Fibroblast of lung (primary cell): ENCODE measurements at regions not wholly inside any gene's neighbourhood (a gene's known extent, or its start where the extent isn't known, plus 50 kb on each side); places are given as distances from the start of the nearest gene placed in this dataset.
"Not testable (repeated sequence)": the region's sequence is repeated elsewhere in the genome, so short reads cannot be mapped to it uniquely, and the experiment has no call there.

ENCODE experiments used
- DNase-seq, 2 donors: peaks; one replicate each; pipeline versions ENCODE4 v3.0.0 to v3.0.0-alpha.2; 2010; ENCODE audit warnings: low read depth in 2 of 2
- H2AFZ ChIP-seq: 2 replicates; pipeline ENCODE4 v1.5.1; 2012; ENCODE audit warnings: low read length, control low read depth, inconsistent platforms
- H3K27ac ChIP-seq: 2 replicates; pipeline ENCODE4 v1.5.1; 2011; ENCODE audit warnings: low read length, control low read depth; ENCODE audit not compliant: insufficient read depth
- H3K27me3 ChIP-seq: 2 replicates; pipeline ENCODE4 v1.5.1; 2011; ENCODE audit warnings: mild to moderate bottlenecking, low read length; ENCODE audit not compliant: control insufficient read depth, insufficient read depth
- H3K36me3 ChIP-seq: 2 replicates; pipeline ENCODE4 v1.5.1; 2011; ENCODE audit warnings: low read length; ENCODE audit not compliant: control insufficient read depth, insufficient read depth
- H3K4me1 ChIP-seq: 2 replicates; pipeline ENCODE4 v1.5.1; 2011; ENCODE audit warnings: low read length; ENCODE audit not compliant: control insufficient read depth, insufficient read depth; ENCODE audit errors: extremely low read depth
- H3K4me2 ChIP-seq: 2 replicates; pipeline ENCODE4 v1.5.1; 2011; ENCODE audit warnings: low read length, control low read depth; ENCODE audit not compliant: insufficient read depth; ENCODE audit errors: extremely low read depth
- H3K4me3 ChIP-seq, 4 experiments: fragments of 200-600 bp in 1 of 4; sonication (generic) in 1 of 4; replicated peaks in 1 of 4; 2 replicates each; pipeline ENCODE4 v1.5.1; 2011 to 2016; ENCODE audit warnings: low read length in 4 of 4, low read depth in 3 of 4, mild to moderate bottlenecking in 3 of 4, control low read depth in 2 of 4, inconsistent platforms in 1 of 4, mixed read lengths in 1 of 4; ENCODE audit not compliant: insufficient read depth in 1 of 4; ENCODE audit errors: control extremely low read depth in 1 of 4
- H3K79me2 ChIP-seq: 2 replicates; pipeline ENCODE4 v1.5.1; 2012; ENCODE audit warnings: mild to moderate bottlenecking, low read length, inconsistent platforms; ENCODE audit not compliant: control insufficient read depth, insufficient read depth
- H3K9ac ChIP-seq: 2 replicates; pipeline ENCODE4 v1.5.1; 2011; ENCODE audit warnings: mild to moderate bottlenecking, low read length, control low read depth; ENCODE audit not compliant: insufficient read depth
- H3K9me3 ChIP-seq: 2 replicates; pipeline ENCODE4 v1.5.1; 2012; ENCODE audit warnings: low read depth, low read length; ENCODE audit not compliant: control insufficient read depth, insufficient read depth
- H4K20me1 ChIP-seq: 2 replicates; pipeline ENCODE4 v1.5.1; 2011; ENCODE audit warnings: low read length; ENCODE audit not compliant: control insufficient read depth, insufficient read depth; ENCODE audit errors: extremely low read depth
- CTCF ChIP-seq, 2 donors: IDR thresholded peaks in 1 of 2; conservative IDR thresholded peaks in 1 of 2; 1 replicate in 1 of 2; 2 replicates in 1 of 2; pipeline ENCODE4 v1.5.1; 2011 to 2012; ENCODE audit warnings: low read length in 2 of 2, control low read depth in 1 of 2, inconsistent platforms in 1 of 2, low read depth in 1 of 2, mild to moderate bottlenecking in 1 of 2
- EZH2 ChIP-seq: IDR thresholded peaks from 2 replicates; pipeline ENCODE4 v1.5.1; 2012; ENCODE audit warnings: low read length, control low read depth, mild to moderate bottlenecking; ENCODE audit errors: missing control alignments

GRCh38 chr12:28787151-28787550, 361.9 kb upstream of the FAR2 start:
- Histone ChIP-seq H3K27me3 (no peaks in the 10 kb centered on the region), H2AFZ (no peak overlapping the region), H3K4me1 (no peaks in the 10 kb centered on the region), H3K9ac (no peak overlapping the region), H3K79me2 (no peaks in the 10 kb centered on the region), H3K36me3 (no peaks in the 10 kb centered on the region), H3K4me2 (no peak overlapping the region), H3K4me3 (no peak overlapping the region), H3K27ac (no peak overlapping the region), H4K20me1 (no peaks in the 10 kb centered on the region), H3K9me3 (no peaks in the 10 kb centered on the region)
- peak; percentile 8 to 52 for DNase-seq
- TF ChIP-seq EZH2 (no peak), CTCF (conservative IDR thresholded peaks at IDR 0.05 in 1 of 2, IDR thresholded peaks at IDR 0.05 in 1 of 2; ENCODE audit: low read depth in 1 of 2, low read length in 2 of 2) (no peak)

- H3K9me3 ChIP-seq, H3K4me2 ChIP-seq, H3K79me2 ChIP-seq, DNase-seq, H2AFZ ChIP-seq, H3K9ac ChIP-seq, H3K27ac ChIP-seq, H3K27me3 ChIP-seq, H3K36me3 ChIP-seq, H3K4me1 ChIP-seq, H3K4me3 ChIP-seq, H4K20me1 ChIP-seq: not testable (repeated sequence)
These were observed 360.8 kb upstream of the FAR2 start for GRCh38 chr12:28788256-28788655.

- TF ChIP-seq EZH2 (no peak), CTCF (conservative IDR thresholded peaks at IDR 0.05 in 1 of 2, IDR thresholded peaks at IDR 0.05 in 1 of 2; ENCODE audit: low read depth in 1 of 2, low read length in 2 of 2) (no peak)
- Histone ChIP-seq H2AFZ (no peak overlapping the region), H3K79me2 (no peaks in the 10 kb centered on the region), H3K4me1 (no peaks in the 10 kb centered on the region), H3K36me3 (no peaks in the 10 kb centered on the region), H3K4me3 (no peak overlapping the region), H3K9me3 (no peaks in the 10 kb centered on the region), H3K9ac (no peak overlapping the region), H3K4me2 (no peak overlapping the region), H3K27me3 (no peaks in the 10 kb centered on the region), H4K20me1 (no peaks in the 10 kb centered on the region), H3K27ac (no peak overlapping the region)
- peak in 1 of 2 donors; percentile 6 for DNase-seq
These were observed 355.4 kb upstream of the FAR2 start for GRCh38 chr12:28793581-28794151.
